ENCODE measurements at regions not wholly inside any gene's neighbourhood (a gene's known extent, or its start where the extent isn't known, plus 50 kb on each side); places are given as distances from the start of the nearest gene placed in this dataset.

GRCh38 chr7:155237730-155238129, 59.9 kb upstream of the INSIG1 start:
- ChIA-PET RAD21 (ENCODE audit: low non-redundant PET in 1 of 2, low total read pairs in 2 of 2, uncharacterized antibody in 2 of 2, unreplicated experiment in 2 of 2) (no interaction called here), POLR2A (no interaction called here), CTCF (no interaction called here)
- Histone ChIP-seq H3K4me2 (ENCODE audit: low read length) (no peak overlapping the region), H4K20me1 (ENCODE audit: insufficient read depth) (no peaks in the 10 kb centered on the region), H3K27ac (ENCODE audit: low read depth, low read length) (no peak overlapping the region), H3K4me1 (ENCODE audit: control insufficient read depth in 1 of 2, insufficient read depth in 2 of 2, low read length in 2 of 2) (peaks cover 7 to 9% of the 10 kb centered on the region in 2 experiments; a peak in 2 of 4 replicates), H3K9me3 (ENCODE audit: control insufficient read depth in 1 of 2, insufficient read depth in 1 of 2, low read depth in 1 of 2, low read length in 2 of 2) (no peaks in the 10 kb centered on the region), H3K9ac (ENCODE audit: low read length) (no peak overlapping the region), H3K27me3 (ENCODE audit: insufficient read depth, low read length) (no peaks in the 10 kb centered on the region), H3K36me3 (ENCODE audit: control insufficient read depth in 1 of 2, insufficient read depth in 2 of 2, low read length in 2 of 2) (no peaks in the 10 kb centered on the region), H3K79me2 (ENCODE audit: insufficient read depth, low read length) (no peaks in the 10 kb centered on the region), H3K9me2 (ENCODE audit: insufficient read depth) (no peaks in the 10 kb centered on the region), H2AFZ (ENCODE audit: low read depth, low read length, poor library complexity, severe bottlenecking) (no peak overlapping the region), H3K4me3 (replicated peaks in 1 of 2; ENCODE audit: low read depth in 1 of 2, low read length in 2 of 2) (no peak overlapping the region)
- TF ChIP-seq REST (IDR thresholded peaks at IDR 0.05; ENCODE audit: low read depth) = no peak
- TF ChIP-seq SIN3A (IDR thresholded peaks at IDR 0.05; ENCODE audit: low read depth) = no peak
- no peak for TF ChIP-seq MAX (IDR thresholded peaks at IDR 0.05)
- TF ChIP-seq ZBTB33 (IDR thresholded peaks at IDR 0.05; ENCODE audit: extremely low read depth, insufficient replicate concordance, low read length) = no peak
- no peak for TF ChIP-seq TCF7L2 (IDR thresholded peaks at IDR 0.05; ENCODE audit: borderline replicate concordance, extremely low read depth, insufficient read depth, insufficient read length)
- TF ChIP-seq EZH2 (IDR thresholded peaks at IDR 0.05) = no peak
- no peak for TF ChIP-seq POLR2AphosphoS5 (IDR thresholded peaks at IDR 0.05; ENCODE audit: low read depth, low read length)
- TF ChIP-seq JUND (IDR thresholded peaks at IDR 0.05) = no peak
- TF ChIP-seq POLR2A (IDR thresholded peaks at IDR 0.05; ENCODE audit: borderline replicate concordance, extremely low read depth, insufficient read depth, insufficient read length) = no peak
- no peak for TF ChIP-seq ZNF274 (IDR thresholded peaks at IDR 0.05; ENCODE audit: low read depth, low read length)
- no peak for TF ChIP-seq CTCF (IDR thresholded peaks at IDR 0.05 in 2 of 3, conservative IDR thresholded peaks at IDR 0.05 in 1 of 3; ENCODE audit: borderline replicate concordance in 1 of 3, insufficient read depth in 1 of 3, low read depth in 2 of 3, low read length in 2 of 3)
- no peak for TF ChIP-seq EZH2phosphoT487 (IDR thresholded peaks at IDR 0.05; ENCODE audit: borderline replicate concordance)
- no peak for TF ChIP-seq YY1 (IDR thresholded peaks at IDR 0.05; ENCODE audit: extremely low read depth, insufficient replicate concordance, low read depth, low read length)
- TF ChIP-seq SP1 (IDR thresholded peaks at IDR 0.05; ENCODE audit: low read depth) = no peak
- no peak for TF ChIP-seq ZFX (IDR thresholded peaks at IDR 0.05)
- DNase-seq (ENCODE audit: low read depth, low spot score) (no peak), ATAC-seq (no peak)
- BruUV-seq (replicated peaks) = no TSS peak
- intact Hi-C loops (cut with micrococcal nuclease) = no loop called here
